ENCODE measurements at regions not wholly inside any gene's neighbourhood (a gene's known extent, or its start where the extent isn't known, plus 50 kb on each side); places are given as distances from the start of the nearest gene placed in this dataset.

- no peaks in the 10 kb centered on the region for H3K9me3 Mint-ChIP-seq
- no peak overlapping the region for H3K27ac Mint-ChIP-seq
- no peaks in the 10 kb centered on the region for H3K4me1 Mint-ChIP-seq
- no peak for DNase-seq
- no peaks in the 10 kb centered on the region for H3K27me3 Mint-ChIP-seq
- peaks cover 68% of the 10 kb centered on the region for H3K36me3 Mint-ChIP-seq (ENCODE audit: low read depth)
- TF ChIP-seq CTCF (IDR thresholded peaks at IDR 0.05) = no peak
- no peak overlapping the region for H3K4me3 Mint-ChIP-seq
- no peak for ATAC-seq (ENCODE audit: low read depth)
- CTCF ChIA-PET = no interaction called here
- intact Hi-C loops (cut with micrococcal nuclease) = no loop called here
- POLR2A ChIA-PET = interaction anchor here (0.6 kb wide), 1 partner anchor 39 kb away, joined by 3 read pairs; no protein-coding TSS in a partner anchor
These were observed 130.8 kb downstream of the RFLNA start for GRCh38 chr12:124425667-124426066.

DNA sequence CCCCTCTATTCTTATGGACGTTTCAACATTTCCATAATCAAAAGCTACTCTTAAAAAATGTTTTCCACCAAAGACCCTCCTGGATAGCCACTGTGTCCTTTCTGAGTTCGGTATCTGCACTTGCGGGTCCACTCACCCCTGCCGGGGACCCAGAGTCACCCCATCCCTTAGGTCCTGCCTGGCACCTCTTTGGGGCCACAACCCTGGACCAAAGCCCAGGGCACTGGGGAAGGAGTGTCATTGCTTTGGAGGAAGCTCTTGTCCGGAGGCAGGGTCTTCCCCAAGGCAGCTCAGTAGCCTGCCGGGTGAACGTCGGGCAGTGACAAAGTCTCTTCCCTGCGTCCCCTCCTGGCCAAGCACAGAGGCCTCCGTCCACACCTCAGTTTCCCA is 129.6 kb downstream of the RFLNA start:
- H3K27me3 Mint-ChIP-seq = no peaks in the 10 kb centered on the region
- ChIA-PET CTCF (no interaction called here), POLR2A (no interaction called here)
- H3K36me3 Mint-ChIP-seq (ENCODE audit: low read depth) = peaks cover 71% of the 10 kb centered on the region
- no peaks in the 10 kb centered on the region for H3K9me3 Mint-ChIP-seq
- no peak for TF ChIP-seq CTCF (IDR thresholded peaks at IDR 0.05)
- DNase-seq = no peak
- no peak for ATAC-seq (ENCODE audit: low read depth)
- H3K4me1 Mint-ChIP-seq = no peaks in the 10 kb centered on the region
- intact Hi-C loops (cut with micrococcal nuclease) = no loop called here
- no peak overlapping the region for H3K27ac Mint-ChIP-seq
- no peak overlapping the region for H3K4me3 Mint-ChIP-seq

GRCh38 chr12:124423761-124424515 is 129.0 kb downstream of the RFLNA start:
- DNase-seq (no peak), ATAC-seq (ENCODE audit: low read depth) (no peak)
- Mint-ChIP-seq H3K27ac (no peak overlapping the region), H3K4me3 (no peak overlapping the region), H3K36me3 (ENCODE audit: low read depth) (peaks cover 76% of the 10 kb centered on the region), H3K9me3 (no peaks in the 10 kb centered on the region), H3K4me1 (no peaks in the 10 kb centered on the region), H3K27me3 (no peaks in the 10 kb centered on the region)
- ChIA-PET POLR2A (no interaction called here), CTCF (no interaction called here)
- TF ChIP-seq CTCF (IDR thresholded peaks at IDR 0.05) = no peak
- intact Hi-C loops (cut with micrococcal nuclease) = no loop called here

DNA sequence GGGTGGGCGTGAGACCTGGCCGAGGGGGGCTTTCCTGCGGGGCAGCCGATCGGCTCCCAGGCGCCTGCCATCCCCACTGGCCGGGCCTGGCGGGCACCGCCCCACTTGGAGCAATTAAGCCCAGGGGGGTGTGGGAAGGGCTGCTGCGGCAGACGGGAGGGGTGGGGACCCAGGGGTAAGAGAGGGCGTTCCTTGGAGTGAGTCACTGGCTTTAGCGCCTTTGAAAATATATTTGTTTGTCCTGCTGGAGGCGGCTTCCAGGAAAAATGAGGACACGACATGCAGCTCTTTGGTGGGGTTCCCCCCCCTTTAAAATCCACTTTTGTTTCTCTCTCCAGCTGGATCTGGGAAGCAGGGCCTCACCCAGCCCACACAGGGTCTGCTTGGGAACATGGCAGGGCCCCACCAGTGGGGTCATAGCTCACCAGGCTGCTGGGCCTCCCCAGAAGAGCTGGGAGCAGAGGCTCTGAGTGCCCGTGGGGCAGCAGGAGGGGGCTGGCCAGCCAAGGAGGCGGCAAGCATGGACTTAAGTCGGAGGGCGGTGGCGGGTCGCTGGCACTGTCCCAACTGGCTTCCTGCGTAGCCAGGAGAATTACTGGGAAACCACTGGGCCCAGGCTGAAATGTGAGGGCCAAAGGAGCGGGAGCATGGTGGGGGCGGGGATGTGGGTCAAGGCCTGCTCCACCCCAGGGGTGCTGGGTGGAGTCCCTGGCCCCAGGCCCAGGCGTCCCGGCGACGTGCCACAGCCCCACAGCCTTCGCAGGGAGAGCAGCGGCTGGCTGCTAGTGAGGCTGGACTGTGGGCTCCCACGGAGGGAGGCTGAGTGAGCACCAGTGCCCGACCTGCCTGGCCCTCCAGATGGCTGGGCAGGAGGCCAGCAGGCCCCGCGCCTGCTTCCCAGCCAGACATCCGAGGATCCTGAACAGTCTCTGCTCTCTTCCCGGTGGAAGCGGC is 128.0 kb downstream of the RFLNA start:
- ChIA-PET POLR2A (no interaction called here), CTCF (no interaction called here)
- no peaks in the 10 kb centered on the region for H3K27me3 Mint-ChIP-seq
- TF ChIP-seq CTCF (IDR thresholded peaks at IDR 0.05) = no peak
- H3K27ac Mint-ChIP-seq = no peak overlapping the region
- no peaks in the 10 kb centered on the region for H3K9me3 Mint-ChIP-seq
- intact Hi-C loops (cut with micrococcal nuclease) = no loop called here
- DNase-seq = no peak
- H3K36me3 Mint-ChIP-seq (ENCODE audit: low read depth) = peaks cover 79% of the 10 kb centered on the region
- H3K4me3 Mint-ChIP-seq = no peak overlapping the region
- H3K4me1 Mint-ChIP-seq = no peaks in the 10 kb centered on the region
- ATAC-seq (ENCODE audit: low read depth) = no peak

GRCh38 chr12:124422142-124422569 is 127.3 kb downstream of the RFLNA start:
- Mint-ChIP-seq H3K27ac (no peak overlapping the region), H3K36me3 (ENCODE audit: low read depth) (peaks cover 81% of the 10 kb centered on the region), H3K9me3 (no peaks in the 10 kb centered on the region), H3K4me3 (no peak overlapping the region), H3K27me3 (no peaks in the 10 kb centered on the region), H3K4me1 (no peaks in the 10 kb centered on the region)
- ChIA-PET POLR2A (no interaction called here), CTCF (no interaction called here)
- no peak for TF ChIP-seq CTCF (IDR thresholded peaks at IDR 0.05)
- ATAC-seq (ENCODE audit: low read depth) (no peak), DNase-seq (no peak)
- intact Hi-C loops (cut with micrococcal nuclease) = no loop called here

Data from activated B cell treated with CpG ODN at 0.5 μM for 24 hours (primary cell).